Left cardiac atrium (tissue), 4 donors: ENCODE measurements at regions not wholly inside any gene's neighbourhood (a gene's known extent, or its start where the extent isn't known, plus 50 kb on each side); places are given as distances from the start of the nearest gene placed in this dataset.
"Not testable (repeated sequence)": the region's sequence is repeated elsewhere in the genome, so short reads cannot be mapped to it uniquely, and the experiment has no call there.

Experiments used
- ATAC-seq, 2 donors: fragments of 200-7000 bp; cut with Tn5 transposase; one replicate each; pipeline ENCODE4 v1.9.1; 2020; ENCODE audit warnings: mild to moderate bottlenecking in 2 of 2, moderate library complexity in 2 of 2
- DNase-seq: peaks from one replicate; pipeline ENCODE4 v3.0.0-alpha.2; 2020
- intact Hi-C, 2 donors: fragments of 100-400 bp; cut with DNase I; formaldehyde crosslinking; loops; one replicate each; pipeline versions ENCODE4 v1.14.1 to v1.15.1; 2022 to 2023
- donor health status: DM: no; HTN: yes; CAD: no.
- donor health status: DM: no; HTN: yes; CAD: no; lungs with severe emphysema.
- donor health status: DM: yes; HTN: yes; CAD: no.
- donor health status: Dilated cardiomyopathy.

DNA sequence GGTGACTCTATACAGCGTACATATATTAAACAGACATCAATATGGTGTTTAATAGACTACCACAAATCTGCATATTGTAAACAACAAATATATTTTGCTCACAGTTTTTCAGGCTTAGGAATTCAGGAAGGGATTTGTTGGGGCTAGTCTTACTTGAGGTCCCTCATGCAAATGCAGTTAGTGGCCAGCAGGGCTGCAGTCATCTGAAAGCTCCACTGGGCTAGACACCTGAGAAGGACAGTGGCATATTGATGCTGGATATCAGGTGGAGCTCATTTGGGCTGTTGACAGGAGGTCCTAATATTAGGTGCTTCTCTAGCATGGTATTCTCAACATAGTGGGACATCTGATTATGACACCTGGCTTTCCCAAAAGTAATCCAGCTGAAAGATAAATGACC is 493.8 kb upstream of the PABPC4L start:
- intact Hi-C loops: no loop called here
- DNase-seq (no peak), ATAC-seq (no peak)

DNA sequence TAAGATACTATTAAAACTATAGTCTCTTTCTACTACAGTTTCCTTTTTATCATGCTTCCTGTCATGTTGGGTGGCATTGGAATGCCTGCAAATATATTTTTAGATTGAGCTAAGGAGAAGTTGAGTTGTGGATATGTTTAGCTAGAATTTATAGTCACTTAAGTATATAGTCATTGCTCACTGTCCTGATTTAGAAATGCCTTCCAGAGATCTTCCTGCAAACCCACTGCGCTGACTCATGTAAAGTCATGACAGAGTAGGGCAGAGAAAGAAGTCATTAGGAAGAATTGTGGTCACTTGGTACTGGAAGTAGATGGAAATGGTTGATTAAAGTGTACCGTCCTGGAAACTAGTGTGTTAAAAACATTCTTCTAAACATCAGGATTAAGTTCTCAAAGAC is 490.3 kb upstream of the PABPC4L start:
- no peak for ATAC-seq
- no peak for DNase-seq
- intact Hi-C loops: no loop called here

DNA sequence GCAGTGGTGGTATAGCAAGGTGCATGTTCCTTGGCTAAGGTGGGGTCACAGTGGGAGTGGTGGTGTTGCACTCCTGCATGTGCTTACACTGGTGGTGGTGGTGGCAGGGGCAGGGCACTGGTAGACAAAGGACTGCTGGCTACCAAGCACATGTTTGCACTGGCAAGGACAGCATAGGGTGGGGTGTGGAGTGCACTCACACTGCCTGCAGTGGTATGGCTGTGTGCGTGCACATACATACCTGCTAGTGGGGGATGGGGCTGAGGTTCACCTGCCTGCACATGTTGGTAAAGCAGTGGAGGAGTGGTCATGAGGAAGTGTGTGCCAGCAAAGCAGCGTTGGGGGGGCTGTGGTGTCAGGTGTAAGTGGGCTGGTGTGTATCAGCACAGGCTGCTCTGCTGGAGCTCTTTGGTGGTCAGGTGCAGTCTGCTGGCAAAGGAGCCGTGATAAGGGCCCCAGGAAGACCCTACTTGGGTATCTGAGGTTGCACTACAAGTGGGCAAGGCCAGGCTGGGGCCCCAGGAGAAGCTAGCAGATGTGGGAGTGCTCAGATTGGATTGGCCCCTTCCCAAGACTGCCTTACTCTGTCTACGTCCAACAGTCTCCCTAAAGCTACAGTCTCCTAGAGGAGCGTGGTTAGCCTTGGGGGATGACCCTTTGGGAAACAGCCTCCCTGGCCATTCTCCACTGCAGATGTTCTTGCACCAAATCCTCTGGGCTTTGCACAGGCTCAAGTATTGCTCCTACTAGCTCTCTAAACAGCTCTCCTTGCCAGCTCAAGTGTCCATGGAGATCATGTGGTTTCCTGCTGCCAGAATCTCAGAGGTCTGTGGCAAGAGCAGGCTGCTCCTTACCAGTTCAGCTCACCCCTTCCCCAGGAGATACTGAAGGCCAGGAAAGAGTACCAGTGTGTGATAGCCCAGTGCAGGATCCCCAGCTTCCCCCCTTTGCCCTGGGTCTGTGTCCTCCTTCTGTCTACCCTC is 486.3 kb upstream of the PABPC4L start:
- intact Hi-C loops: no loop called here
- DNase-seq (no peak), ATAC-seq (no peak)

DNA sequence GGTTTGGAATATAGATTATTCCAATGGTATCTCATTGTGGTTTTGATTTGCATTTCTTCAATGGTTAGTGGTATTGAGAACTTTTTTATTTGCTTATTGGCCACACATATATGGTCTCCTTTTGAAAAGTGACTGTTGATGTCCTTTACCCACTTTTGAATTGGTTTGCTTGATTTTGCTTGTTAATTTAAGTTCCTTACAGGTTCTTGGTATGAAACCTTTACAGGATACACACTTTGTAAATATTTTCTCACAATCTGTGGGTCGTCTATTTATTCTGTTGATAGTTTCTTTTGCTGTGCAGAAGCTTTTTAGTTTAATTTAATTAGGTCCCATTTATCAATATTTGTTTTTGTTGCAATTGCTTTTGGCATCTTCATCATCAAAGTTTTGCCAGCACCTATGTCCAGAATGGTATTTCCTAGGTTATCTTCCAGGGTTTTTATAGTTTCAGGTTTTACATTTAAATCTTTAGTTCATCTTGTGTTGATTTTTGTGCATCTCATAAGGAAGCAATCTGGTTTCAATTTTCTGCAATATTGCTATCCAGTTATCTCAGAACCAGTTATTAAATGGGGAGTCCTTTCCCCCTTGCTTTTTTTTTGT is 475.7 kb upstream of the PABPC4L start:
- DNase-seq (no peak), ATAC-seq (no peak)
- intact Hi-C loops: no loop called here

DNA sequence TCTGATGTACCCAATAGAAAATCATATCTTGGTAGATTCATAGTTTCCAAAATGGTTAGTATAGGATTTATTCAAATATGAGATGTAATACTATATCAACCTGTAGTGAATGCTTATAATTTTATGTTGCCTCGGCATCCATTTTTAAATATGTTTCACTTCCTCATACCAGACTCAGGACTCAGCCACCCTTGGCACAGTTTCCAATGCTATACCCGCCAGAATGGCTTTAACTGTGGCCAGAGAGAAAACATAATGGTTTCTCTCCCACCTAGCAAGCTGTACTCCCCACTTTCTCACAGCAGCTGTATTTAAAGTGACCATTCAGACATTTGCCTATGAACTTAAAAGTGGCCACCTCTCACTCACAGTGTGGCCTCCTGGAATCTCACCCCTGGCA is 466.6 kb upstream of the PABPC4L start:
- intact Hi-C loops: no loop called here
- DNase-seq (no peak), ATAC-seq (no peak)

DNA sequence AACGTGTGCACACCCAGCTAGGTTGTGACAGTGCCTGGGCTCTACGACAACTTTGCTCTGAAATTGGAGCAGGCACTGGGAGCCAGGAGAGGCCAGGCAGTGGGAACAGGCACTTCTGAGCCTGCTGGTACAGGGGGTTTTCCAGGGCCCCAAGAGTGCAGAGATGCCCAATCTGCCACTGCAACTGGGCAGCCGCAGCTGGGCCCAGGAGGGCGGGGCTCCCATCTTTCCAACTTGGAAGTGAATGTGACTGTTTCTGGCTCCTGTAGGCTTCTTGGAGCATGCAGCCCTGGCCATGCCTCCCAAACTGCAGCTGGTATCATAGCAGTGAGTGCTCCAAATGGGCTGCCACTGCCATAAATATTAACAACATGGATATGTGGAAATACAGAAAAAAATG is 465.1 kb upstream of the PABPC4L start:
- intact Hi-C loops: no loop called here
- DNase-seq (no peak), ATAC-seq (no peak)

DNA sequence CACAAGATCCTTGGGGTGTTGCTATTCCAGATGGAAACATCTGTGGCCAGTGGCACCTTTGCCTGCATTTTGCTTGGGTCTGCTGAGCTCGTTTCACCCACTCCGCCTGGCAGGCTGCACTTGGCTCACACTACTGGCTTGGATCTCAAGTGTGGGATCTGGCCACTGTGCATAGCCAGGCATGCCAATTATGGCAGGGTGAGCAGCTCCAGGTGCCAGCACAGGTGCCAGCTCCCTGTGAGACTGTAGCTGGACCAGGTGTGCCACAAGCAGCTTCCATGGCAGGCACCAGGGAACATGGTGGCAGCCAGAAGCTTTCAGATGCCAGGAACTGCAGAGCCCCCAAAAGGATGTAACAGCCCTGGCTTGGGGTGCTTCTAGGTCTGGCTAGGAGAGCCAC is 463.8 kb upstream of the PABPC4L start:
- intact Hi-C loops: no loop called here
- no peak for ATAC-seq
- DNase-seq: no peak

DNA sequence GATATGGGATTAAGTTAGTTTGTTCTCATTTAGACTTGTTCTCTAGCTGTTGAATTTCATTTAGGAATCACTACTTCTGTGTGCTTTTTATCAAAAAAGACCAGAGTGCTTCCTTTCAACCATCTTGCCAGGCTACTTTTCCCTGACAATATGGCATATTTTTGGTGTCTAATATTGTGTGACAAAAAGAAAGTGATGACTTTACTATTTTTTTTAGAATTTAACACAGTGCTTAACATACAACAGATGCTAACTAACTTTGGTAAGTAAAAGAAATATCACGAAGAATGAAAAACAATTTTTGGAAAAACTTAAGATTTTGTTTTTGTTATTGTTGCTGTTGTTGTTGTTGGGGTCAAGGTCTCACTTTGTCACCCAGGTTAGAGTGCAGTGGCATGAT is 462.2 kb upstream of the PABPC4L start:
- ATAC-seq: no peak
- intact Hi-C loops: no loop called here
- no peak for DNase-seq

DNA sequence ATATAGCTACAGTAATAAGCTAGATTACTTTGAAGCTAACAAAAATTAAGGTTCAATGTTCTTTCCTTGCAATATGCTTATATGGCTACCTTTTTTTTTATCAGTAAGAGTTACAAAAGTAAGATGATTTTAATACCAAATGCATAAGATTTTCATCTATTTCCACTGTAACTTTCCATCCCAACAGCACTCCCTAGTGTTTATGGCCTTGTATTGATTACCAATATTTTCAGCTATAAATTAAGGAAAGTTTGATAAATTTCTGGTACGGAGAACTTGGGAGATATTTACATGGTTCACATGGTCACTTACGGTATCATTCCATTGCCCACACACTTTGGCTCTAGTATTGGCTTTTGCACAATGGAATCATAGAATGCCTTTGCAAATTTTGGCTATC is 448.9 kb upstream of the PABPC4L start:
- DNase-seq (no peak), ATAC-seq (no peak)
- intact Hi-C loops: no loop called here

DNA sequence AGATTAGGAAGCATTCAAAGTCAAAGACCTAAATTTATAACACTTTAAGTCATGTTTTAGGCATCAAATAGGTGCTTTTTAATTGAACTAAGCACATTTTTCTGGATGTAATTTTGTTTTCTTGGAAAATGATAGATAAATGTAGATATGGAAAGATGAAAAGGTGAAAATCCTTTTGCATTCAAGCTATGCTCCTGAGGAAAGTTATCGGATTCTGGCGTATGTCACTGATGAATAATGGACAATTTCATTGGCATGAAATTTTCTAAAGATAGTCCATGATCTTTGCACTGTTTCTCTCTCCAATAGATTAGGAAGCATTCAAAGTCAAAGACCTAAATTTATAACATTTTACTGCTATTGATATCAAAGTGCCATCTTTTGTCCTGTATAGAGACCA is 444.2 kb upstream of the PABPC4L start:
- ATAC-seq: no peak
- DNase-seq: no peak

DNA sequence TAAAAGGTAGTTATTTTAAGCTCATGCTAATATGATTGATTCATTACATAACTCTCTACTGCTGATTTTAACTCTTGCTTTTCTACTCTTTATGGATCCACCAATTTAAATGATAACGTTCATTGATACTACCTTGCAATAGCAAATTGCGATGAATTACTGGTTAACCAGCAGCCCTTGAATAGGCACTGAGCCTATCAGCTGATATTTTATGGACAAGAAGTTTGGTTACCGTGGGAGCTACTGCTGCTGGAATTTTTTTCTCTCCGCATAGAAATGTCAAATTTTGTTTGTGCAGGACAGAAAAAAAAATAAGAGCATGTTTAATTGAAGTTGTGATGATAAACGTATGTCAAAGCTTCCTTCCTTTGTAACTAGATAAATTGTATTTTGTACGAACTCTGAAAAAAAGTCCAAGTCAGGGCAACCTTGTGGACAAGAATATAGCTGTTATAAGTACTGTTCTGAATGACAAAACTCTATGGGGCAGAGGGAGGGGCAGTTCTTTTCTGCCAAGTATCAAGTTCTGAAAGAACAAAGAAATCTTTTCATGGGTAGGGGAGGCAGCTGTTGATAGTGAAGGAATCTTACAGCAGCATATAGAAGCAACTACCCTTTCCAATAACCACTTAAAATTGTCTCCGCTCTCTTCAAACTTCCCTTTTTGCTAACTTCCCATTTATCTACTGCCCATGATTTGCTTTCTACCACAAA is 434.9 kb upstream of the PABPC4L start:
- intact Hi-C loops: no loop called here
- DNase-seq (no peak), ATAC-seq (no peak)

More for the DNA sequence above, 444.2 kb upstream of the PABPC4L start:
- intact Hi-C loops: no loop called here

DNA sequence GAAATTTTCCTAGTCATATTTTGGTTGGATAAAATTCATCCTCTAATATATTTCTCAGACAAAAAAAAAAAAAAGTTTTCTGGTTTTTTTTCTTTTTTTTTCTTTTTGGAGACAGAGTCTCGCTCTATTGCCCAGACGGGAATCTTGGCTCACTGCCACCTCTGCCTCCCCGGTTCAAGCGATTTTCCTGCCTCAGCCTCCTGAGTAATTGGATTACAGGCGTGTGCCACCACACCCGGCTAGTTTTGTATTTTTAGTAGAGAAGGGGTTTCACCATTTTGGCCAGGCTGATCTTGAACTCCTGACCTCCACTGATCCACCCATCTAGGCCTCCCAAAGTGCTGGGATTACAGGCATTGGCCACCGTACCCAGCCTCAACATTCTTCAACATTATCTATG is 432.7 kb upstream of the PABPC4L start:
- no peak for DNase-seq
- intact Hi-C loops: no loop called here
- no peak for ATAC-seq

DNA sequence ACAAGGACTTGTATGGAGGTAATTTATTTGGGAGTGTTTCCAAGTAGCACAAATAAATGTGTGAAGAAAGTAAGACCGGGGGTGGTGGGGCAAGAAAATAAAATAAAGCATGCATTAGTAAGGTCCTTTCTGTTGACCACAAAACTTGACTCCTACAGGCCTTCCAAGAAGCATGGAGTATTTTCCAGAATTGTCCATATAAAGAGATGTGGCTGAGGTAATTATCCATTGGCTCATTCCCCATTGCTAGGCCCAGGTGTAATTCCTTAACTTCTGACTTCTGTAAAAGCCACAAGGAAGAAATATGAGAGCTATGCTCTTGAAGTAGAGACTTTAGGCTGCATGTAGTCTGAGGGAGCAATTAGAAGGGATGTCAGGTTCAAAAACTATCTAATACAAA is 430.5 kb upstream of the PABPC4L start:
- intact Hi-C loops: no loop called here
- no peak for DNase-seq
- no peak for ATAC-seq

DNA sequence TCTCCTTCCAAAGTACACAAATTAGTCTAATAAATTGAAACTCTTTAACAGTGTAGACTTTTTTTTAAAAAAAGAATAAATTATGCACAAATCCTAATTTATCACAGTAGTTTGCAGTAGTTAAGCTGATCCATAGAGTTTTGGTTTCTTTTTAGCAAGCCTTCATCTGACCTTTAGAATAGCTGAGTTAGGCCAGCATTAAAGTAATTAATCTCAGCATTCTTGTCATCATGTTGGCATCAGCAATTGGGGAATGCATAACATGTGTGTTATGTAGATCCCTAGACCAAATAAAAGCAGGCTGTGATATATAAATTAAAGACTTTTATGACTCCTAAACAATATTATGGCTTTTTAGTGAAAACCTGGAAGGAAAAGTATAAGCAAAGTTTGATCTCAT is 426.5 kb upstream of the PABPC4L start:
- no peak for ATAC-seq

DNA sequence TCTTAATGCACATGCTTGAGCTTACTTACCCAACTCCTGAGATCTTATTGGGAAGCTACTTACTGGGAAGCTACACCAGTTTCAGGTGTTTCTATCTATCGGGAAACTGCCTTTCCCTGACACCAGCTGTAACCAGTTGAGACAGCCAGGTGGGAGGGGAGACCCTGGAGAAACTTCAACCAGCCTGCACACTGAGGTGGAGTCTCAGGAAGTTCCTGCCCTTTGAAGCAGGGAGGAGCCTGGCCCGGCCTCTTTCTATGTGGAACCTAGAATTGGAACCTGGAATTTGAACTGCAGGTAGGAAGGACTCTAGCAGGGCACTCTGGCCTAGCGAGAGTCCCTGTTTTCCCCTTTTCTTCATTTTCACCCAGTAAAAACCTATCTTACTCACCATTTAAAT is 425.8 kb upstream of the PABPC4L start:
- ATAC-seq (no peak), DNase-seq (no peak)
- intact Hi-C loops: no loop called here

More for the DNA sequence above, 426.5 kb upstream of the PABPC4L start:
- no peak for DNase-seq
- intact Hi-C loops: no loop called here

DNA sequence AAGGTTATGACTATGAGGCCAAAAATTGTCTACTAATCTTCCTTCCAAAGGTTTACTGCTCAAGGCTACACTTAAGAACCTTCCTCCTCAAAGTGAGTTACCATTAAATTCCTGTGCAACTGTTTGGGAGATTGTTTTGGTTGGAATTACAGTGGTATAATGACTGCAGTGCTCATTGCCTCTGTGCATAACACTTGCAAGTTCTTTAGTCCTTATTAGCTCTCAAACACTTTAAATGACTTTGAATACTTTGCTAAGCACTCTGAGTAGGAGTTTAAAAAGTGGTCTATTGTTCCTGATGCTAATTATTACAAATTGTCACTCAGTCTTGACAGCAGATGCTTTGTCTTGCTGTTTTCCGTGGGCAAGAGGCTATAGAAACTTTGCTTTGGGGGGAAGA is 422.8 kb upstream of the PABPC4L start:
- no peak for DNase-seq
- ATAC-seq: no peak
- intact Hi-C loops: no loop called here

DNA sequence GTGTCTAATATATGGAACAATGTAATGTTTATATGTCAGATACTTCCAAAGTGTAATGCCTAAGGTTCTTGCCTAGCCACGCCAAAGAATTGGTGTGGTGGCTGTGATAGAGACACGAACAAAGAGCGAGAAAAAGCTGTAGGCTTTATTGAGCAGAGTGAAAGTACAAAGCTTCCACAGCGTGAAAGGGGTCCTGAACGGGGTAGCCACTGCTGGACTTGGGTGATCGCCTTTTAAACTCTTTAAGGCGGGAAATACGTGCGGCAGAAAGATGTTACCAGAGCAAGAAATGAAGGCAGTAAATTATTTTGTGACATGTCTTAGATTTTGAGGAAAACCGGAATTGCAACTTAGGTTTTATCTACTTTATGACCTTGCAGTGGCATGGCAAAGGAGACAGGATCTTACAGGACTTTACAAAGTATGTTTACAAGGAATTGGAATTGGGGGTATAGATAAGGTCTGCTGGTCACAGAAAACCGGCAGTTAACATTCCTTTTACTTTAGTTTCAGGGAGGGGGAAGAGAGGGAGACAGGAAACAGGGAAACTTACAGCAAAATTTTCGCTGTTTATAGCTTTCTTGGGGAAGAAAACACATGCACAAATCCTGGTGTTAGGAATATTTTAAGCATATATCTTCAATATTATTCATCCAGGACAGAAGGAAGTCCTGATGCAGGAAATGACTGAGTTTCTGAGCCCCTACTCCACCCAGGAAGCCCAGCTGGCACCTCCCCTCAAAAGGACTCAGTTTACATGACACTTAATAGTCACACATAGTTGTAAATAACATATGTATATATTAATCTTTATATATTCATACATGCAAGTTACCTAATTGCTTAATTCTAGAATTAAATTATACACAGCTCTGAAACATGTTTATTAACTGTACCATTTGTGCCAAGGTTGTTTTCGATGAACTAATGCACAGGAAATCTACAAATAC is 421.3 kb upstream of the PABPC4L start:
- intact Hi-C loops, ATAC-seq: not testable (repeated sequence)

DNA sequence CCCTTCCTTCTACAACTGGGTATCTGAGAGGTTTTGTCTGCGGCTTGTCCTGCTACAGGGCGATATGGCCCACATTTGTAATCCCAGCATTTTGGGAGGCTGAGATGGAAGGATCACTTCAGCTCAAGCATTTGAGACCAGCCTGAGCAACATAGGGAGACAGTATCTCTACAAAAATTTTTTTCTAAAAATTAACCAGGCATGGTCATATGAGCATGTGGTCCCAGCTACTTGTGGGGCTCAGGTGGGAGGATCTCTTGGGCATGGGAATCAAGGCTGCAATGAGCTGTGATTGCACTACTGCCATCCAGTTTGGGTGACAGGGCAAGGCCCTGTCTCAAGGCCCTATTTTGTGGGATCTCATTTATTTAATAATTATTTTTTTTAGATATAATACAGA is 420.6 kb upstream of the PABPC4L start:
- DNase-seq (no peak), ATAC-seq (no peak)
- intact Hi-C loops: no loop called here

More for the DNA sequence above, 421.3 kb upstream of the PABPC4L start:
- DNase-seq: not testable (repeated sequence)

DNA sequence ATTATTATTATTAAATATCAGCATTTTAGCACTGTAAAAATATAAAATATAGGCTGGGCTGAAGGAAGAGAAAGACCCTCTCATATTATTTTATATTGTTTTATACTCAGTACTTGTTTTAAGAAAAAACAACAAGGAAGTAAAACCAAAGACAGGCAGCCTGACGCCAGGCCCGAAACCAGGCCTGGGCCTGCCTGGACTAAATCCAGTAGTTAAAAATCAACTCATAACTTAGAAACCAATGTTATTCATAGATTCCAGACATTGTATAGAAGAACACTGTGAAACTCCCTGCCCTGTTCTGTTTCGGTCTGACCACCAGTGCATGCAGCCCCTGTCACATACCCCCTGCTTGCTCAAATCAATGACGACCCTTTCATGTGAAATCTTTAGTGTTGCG is 420.1 kb upstream of the PABPC4L start:
- DNase-seq, intact Hi-C loops, ATAC-seq: not testable (repeated sequence)
